GM19324 (cell line): ENCODE measurements at regions not wholly inside any gene's neighbourhood (a gene's known extent, or its start where the extent isn't known, plus 50 kb on each side); places are given as distances from the start of the nearest gene placed in this dataset.
A peak's percentile ranks its signal among the peaks of the same experiment; 100 is the strongest.

Source experiments
- ATAC-seq: cut with Tn5 transposase; IDR thresholded peaks from one replicate; pipeline ENCODE4 v1.9.1; 2021; ENCODE audit warnings: mild to moderate bottlenecking, moderate library complexity; ENCODE audit not compliant: unreplicated experiment, low FRiP score

DNA sequence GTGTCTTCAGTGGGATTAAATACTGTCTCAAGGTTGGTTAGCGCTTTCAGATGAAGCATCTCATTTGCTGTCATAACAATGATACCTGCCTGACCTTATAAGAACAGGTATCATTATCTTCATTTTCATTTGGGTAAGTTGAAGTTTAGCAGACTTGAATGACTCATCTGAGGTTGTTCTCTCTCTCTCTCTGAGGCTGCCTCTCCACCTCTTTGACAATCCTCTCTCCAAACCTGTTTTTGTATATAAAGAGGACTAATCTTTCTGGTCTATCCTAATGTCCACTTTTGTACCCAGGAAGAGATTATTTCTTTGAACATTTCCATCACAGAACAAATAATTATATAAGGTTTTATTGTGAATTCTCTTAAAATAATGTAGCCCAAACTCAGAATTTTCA, 291.4 kb downstream of the KLF6 start:
- no peak for ATAC-seq

GRCh38 chr10:3491571-3491970, 293.4 kb downstream of the KLF6 start:
- ATAC-seq, result no peak

DNA sequence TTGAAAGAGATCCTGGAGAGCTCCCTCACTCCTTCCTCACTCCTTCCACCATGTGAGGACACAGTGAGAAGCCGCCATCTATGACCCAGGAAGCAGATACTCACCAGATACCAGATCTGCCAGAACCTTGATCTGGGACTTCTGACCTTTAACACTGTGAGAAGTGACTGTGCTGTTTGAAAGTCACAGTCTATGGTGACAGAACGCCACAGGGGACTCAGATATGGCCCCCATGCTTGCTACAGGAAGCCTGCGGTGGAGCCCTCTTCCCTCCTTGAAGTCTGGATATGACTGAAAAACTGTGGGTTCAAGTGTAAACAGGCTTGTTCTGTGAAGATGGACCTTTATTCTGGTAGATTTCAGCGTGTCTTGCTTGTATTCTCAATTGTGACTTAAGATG, 297.8 kb downstream of the KLF6 start:
- no peak for ATAC-seq

GRCh38 chr10:3486346-3487065, 298.5 kb downstream of the KLF6 start:
- no peak for ATAC-seq

- no peak for ATAC-seq
These were observed 299.8 kb downstream of the KLF6 start for GRCh38 chr10:3485057-3485686.

DNA sequence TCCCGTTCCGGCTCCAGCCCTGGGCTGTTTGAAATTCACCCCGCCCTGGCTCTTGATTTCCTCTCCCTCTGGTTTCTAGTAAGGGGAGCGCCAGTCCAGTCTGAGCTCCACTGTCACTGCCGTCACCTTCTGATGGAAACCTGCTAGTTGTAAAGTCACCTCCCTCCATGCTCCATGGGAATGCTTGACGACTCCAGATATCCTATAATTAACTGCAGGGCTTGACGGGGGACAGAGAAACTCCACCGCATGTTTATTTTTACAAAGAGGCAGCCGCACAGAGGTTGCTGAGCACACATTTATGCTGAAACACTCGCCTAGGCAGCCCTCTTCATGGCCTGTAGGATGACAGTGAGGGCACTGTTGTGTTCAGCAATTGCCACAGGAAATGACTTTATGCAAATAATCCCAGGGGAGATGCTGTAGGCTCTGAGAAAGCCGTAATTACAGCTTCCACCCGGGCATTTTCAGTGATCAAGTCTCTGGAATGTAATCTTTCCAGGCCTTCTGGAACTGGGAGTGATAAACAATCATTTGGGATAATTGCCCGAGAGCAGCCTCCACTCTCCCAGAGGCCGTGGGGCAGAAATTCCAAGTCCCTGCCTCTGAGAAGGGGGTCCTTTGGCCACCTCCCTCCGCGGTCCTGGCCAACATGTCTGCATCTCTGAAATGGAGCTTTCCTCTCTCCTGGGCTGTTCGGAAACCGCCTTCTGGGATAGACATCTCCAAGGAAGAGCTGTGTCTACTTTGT, 300.5 kb downstream of the KLF6 start:
- peak; percentile 84 for ATAC-seq

DNA sequence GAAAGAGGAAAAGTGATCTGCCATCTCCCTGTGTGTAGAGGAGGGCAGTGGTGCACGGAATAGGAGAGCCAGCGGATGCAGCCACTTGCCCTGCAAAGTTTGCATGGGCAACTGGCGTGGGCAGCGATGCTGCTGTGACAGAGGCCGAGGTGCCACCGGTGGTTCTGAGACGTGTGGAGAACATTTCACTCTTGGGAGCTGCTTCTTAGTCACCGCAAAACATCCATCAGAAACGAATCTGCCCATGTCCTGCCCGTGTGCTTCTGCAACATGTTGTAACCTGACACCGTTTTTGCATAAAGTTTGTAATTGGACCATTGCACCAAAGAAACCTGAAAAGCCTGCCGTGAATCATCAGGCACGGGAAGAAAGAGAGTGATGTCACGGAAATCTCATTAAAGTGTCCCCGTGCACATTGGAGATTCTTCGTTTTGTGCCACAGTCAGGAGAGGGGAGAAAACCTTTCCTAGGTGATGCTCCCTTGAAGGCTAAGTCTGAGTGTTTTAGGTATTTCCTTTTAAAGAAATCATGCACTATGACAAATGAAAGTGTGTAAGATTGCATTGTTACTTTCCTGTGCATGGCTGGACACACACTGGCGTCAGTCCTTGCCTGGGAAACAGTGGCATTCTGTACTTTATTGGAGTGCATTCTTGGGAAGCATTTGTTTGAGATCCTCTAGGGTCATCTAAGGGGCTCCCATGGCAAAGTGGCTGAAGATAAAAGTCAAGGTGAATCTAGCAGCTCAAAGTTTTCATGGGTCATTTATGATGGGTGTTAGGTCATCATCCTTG, 302.6 kb downstream of the KLF6 start:
- peak; percentile 34 for ATAC-seq

GRCh38 chr10:3481496-3481895, 303.5 kb downstream of the KLF6 start:
- no peak for ATAC-seq

- ATAC-seq, result no peak
These were observed 304.1 kb downstream of the KLF6 start for GRCh38 chr10:3480990-3481315.

- no peak for ATAC-seq
These were observed 304.6 kb downstream of the KLF6 start for GRCh38 chr10:3480281-3480989.

DNA sequence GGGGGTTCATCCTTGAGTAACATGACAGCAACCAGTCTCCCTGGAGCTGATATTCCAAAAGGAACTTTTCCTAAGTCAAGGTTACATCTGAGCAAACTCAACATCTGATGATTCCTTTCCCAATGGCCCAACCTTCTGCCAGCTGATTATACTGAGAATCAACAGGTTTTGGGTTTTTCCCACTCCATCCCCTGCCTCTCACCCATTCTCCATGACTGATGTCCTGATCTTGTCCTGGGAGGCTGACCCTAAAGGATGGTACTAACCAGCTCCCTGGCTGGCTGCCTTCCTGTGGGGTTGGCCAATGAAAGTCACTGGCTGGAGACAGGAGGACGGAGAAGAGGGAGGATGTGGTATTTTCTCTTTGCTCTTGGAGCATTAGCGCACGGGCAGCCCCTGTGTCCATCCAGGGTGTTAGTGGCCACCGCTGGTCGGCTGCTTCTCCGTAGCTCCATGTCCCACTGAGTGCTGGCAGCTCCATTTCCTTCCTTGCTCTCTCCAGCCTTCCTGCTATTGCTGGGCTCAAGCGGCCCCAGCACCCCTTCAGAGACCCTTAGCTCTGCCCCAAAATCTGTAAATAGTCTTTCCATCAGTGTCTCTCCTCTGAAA, 306.2 kb upstream of the PITRM1 start:
- ATAC-seq, result no peak

GRCh38 chr10:3478153-3478552, 305.6 kb upstream of the PITRM1 start:
- ATAC-seq, result no peak

GRCh38 chr10:3477683-3478082, 305.1 kb upstream of the PITRM1 start:
- no peak for ATAC-seq

GRCh38 chr10:3476640-3477448, 304.3 kb upstream of the PITRM1 start:
- no peak for ATAC-seq

GRCh38 chr10:3476186-3476585, 303.6 kb upstream of the PITRM1 start:
- ATAC-seq, result no peak

GRCh38 chr10:3475367-3475766, 302.8 kb upstream of the PITRM1 start:
- ATAC-seq, result no peak

DNA sequence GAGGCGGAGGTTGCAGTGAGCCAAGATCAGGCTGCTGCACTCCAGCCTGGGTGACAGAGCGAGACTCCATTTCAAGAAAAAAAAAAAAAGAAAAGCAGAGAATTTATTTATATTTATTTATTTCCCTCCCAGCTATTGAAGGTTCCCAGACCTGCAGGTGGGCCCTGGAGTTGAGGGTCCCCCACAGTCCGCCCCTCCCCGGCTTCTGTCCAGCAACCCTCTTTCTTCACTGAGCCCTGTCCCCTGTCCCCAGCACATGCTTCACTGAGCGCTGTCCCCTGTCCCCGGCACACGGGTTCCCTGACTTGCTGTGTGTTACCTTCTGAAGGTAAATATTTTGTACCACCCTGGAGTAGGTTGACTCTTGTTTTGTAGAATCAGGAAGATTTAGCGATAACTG, 301.7 kb upstream of the PITRM1 start:
- no peak for ATAC-seq

GRCh38 chr10:3473271-3473670, 300.7 kb upstream of the PITRM1 start:
- no peak for ATAC-seq
